Astrocyte (in vitro differentiated cells and primary cell): ENCODE measurements at regions not wholly inside any gene's neighbourhood (a gene's known extent, or its start where the extent isn't known, plus 50 kb on each side); places are given as distances from the start of the nearest gene placed in this dataset.

ENCODE experiments used
- EZH2 ChIP-seq: IDR thresholded peaks from 2 replicates; pipeline ENCODE4 v1.6.1; 2012; ENCODE audit warnings: mild to moderate bottlenecking, low read length, inconsistent platforms; ENCODE audit not compliant: insufficient read depth
- TF ChIP-seq, protein P1 (sequence below): IDR thresholded peaks from 2 replicates; pipeline ENCODE4 v1.5.1; 2011; ENCODE audit warnings: low read depth, mild to moderate bottlenecking, inconsistent platforms, low read length, moderate library complexity; ENCODE audit not compliant: insufficient read depth

DNA sequence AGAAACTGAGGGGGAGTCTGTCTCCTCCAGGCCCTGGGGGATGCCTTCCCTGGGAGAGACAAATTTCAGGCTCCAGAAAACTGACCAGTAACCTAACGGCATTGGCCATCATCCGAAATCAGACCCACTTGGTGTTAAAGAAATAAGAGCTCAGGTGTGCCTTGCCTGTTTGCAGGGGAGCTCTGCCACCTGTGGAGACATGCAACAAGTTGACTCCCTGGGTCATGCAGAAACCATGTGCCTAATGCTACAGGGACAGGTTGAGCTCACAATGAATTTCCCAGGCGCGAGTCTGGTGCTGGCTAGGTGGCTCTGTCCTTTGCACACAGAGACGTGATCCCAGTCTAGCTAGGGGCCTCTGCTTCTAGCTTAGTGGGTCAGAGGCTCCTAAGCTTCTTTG is 95.8 kb upstream of the KIT start:
- TF ChIP-seq, protein P1, sequence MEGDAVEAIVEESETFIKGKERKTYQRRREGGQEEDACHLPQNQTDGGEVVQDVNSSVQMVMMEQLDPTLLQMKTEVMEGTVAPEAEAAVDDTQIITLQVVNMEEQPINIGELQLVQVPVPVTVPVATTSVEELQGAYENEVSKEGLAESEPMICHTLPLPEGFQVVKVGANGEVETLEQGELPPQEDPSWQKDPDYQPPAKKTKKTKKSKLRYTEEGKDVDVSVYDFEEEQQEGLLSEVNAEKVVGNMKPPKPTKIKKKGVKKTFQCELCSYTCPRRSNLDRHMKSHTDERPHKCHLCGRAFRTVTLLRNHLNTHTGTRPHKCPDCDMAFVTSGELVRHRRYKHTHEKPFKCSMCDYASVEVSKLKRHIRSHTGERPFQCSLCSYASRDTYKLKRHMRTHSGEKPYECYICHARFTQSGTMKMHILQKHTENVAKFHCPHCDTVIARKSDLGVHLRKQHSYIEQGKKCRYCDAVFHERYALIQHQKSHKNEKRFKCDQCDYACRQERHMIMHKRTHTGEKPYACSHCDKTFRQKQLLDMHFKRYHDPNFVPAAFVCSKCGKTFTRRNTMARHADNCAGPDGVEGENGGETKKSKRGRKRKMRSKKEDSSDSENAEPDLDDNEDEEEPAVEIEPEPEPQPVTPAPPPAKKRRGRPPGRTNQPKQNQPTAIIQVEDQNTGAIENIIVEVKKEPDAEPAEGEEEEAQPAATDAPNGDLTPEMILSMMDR = no peak
- TF ChIP-seq EZH2 = no peak
